H1 (cell line): ENCODE measurements at regions not wholly inside any gene's neighbourhood (a gene's known extent, or its start where the extent isn't known, plus 50 kb on each side); places are given as distances from the start of the nearest gene placed in this dataset.

Experiments used
- CTCF ChIA-PET: fragments of 300-600 bp; sonication (Branson Sonifier 250); formaldehyde crosslinking; loops from one replicate; lab custom pipeline; 2021; ENCODE audit not compliant: partially characterized antibody; lab: Charles Lee
- POLR2A ChIA-PET: fragments of 300-600 bp; sonication (Branson Sonifier 250); formaldehyde crosslinking; loops from one replicate; lab custom pipeline; 2021; ENCODE audit warnings: inconsistent platforms; ENCODE audit not compliant: partially characterized antibody; lab: Charles Lee
- DNase-seq, 2 experiments: peaks; one replicate each; pipeline versions ENCODE4 v3.0.0 to v3.0.0-alpha.2; 2010 to 2022; ENCODE audit warnings: low spot score in 2 of 2, low read depth in 1 of 2, mixed read lengths in 1 of 2
- FAIRE-seq: peaks from 2 replicates; lab custom pipeline; 2011; peaks lifted over from hg19 to GRCh38; lab: Jason Lieb, UNC
- H2AFZ ChIP-seq: 2 replicates; pipeline ENCODE4 v1.8.1; 2012; ENCODE audit warnings: low read length, inconsistent platforms
- H2AK5ac ChIP-seq: 2 replicates; pipeline ENCODE4 v1.6.1; 2013; ENCODE audit warnings: low read depth, low read length
- H2BK120ac ChIP-seq: replicated peaks from 2 replicates; pipeline ENCODE3; 2013; ENCODE audit warnings: low read depth, low read length, inconsistent platforms
- H2BK12ac ChIP-seq: 2 replicates; pipeline ENCODE4 v1.6.1; 2013; ENCODE audit warnings: low read depth, low read length
- H2BK15ac ChIP-seq: 2 replicates; pipeline ENCODE4 v1.6.1; 2013; ENCODE audit warnings: low read length
- H2BK20ac ChIP-seq: 2 replicates; pipeline ENCODE4 v1.6.1; 2013; ENCODE audit warnings: low read length
- H2BK5ac ChIP-seq: 2 replicates; pipeline ENCODE4 v1.6.1; 2013; ENCODE audit warnings: low read depth, low read length
- H3K14ac ChIP-seq: 2 replicates; pipeline ENCODE4 v1.6.1; 2013; ENCODE audit warnings: inconsistent platforms; ENCODE audit not compliant: insufficient read length
- H3K18ac ChIP-seq: 2 replicates; pipeline ENCODE4 v1.6.1; 2013; ENCODE audit warnings: low read length; ENCODE audit errors: extremely low read depth
- H3K23ac ChIP-seq: 2 replicates; pipeline ENCODE4 v1.6.1; 2013; ENCODE audit warnings: inconsistent platforms; ENCODE audit not compliant: insufficient read length
- H3K23me2 ChIP-seq: 2 replicates; pipeline ENCODE4 v1.6.1; 2013; ENCODE audit warnings: low read depth, low read length
- H3K27ac ChIP-seq: 2 replicates; pipeline ENCODE4 v1.6.1; 2011; ENCODE audit warnings: low read depth, low read length, inconsistent platforms
- H3K27me3 ChIP-seq, 4 experiments: replicated peaks in 1 of 4; 1 replicate in 1 of 4; 2 replicates in 3 of 4; pipeline versions ENCODE4 v1.6.1 to v1.8.1; 2011 to 2013; ENCODE audit warnings: low read length in 3 of 4, mild to moderate bottlenecking in 3 of 4, inconsistent platforms in 2 of 4, mixed read lengths in 2 of 4, moderate library complexity in 1 of 4; ENCODE audit not compliant: control insufficient read depth in 3 of 4, insufficient read depth in 3 of 4; ENCODE audit errors: extremely low read depth in 1 of 4
- H3K36me3 ChIP-seq, 4 experiments: 2 replicates each; pipeline versions ENCODE4 v1.6.1 to v1.8.1; 2011 to 2013; ENCODE audit warnings: mild to moderate bottlenecking in 4 of 4, low read length in 3 of 4, moderate library complexity in 2 of 4, control low read depth in 1 of 4, inconsistent platforms in 1 of 4; ENCODE audit not compliant: insufficient read depth in 4 of 4, control insufficient read depth in 2 of 4
- H3K4ac ChIP-seq: replicated peaks from 2 replicates; pipeline ENCODE3; 2013; ENCODE audit warnings: low read length, low read depth, mixed read lengths, inconsistent platforms; ENCODE audit not compliant: insufficient read length
- H3K4me1 ChIP-seq, 4 experiments: replicated peaks in 1 of 4; 1 replicate in 1 of 4; 2 replicates in 3 of 4; pipeline versions ENCODE4 v1.6.1 to v1.8.1; 2011 to 2013; ENCODE audit warnings: low read length in 3 of 4, inconsistent platforms in 2 of 4, mixed read lengths in 1 of 4; ENCODE audit not compliant: insufficient read depth in 4 of 4, control insufficient read depth in 3 of 4
- H3K4me2 ChIP-seq, 2 experiments: 2 replicates each; pipeline versions ENCODE4 v1.6.1 to v1.8.1; 2011 to 2013; ENCODE audit warnings: low read depth in 2 of 2, low read length in 2 of 2, control low read depth in 1 of 2, inconsistent platforms in 1 of 2, mild to moderate bottlenecking in 1 of 2; ENCODE audit not compliant: insufficient read depth in 1 of 2
- H3K4me3 ChIP-seq, 4 experiments: fragments of 200-600, 300-600 bp in 1 of 4; sonication (generic), shearing (Covaris generic), sonication (Bioruptor Twin) in 1 of 4; 2 replicates each; pipeline versions ENCODE4 v1.5.1 to v1.8.1; 2011 to 2016; ENCODE audit warnings: low read length in 4 of 4, low read depth in 3 of 4, control low read depth in 2 of 4, inconsistent platforms in 2 of 4, mild to moderate bottlenecking in 2 of 4, mixed read lengths in 1 of 4, moderate library complexity in 1 of 4; ENCODE audit not compliant: insufficient read depth in 2 of 4; ENCODE audit errors: extremely low read depth in 1 of 4
- H3K56ac ChIP-seq: replicated peaks from 2 replicates; pipeline ENCODE3; 2013; ENCODE audit warnings: low read depth, mild to moderate bottlenecking, mixed read lengths, low read length, inconsistent platforms; ENCODE audit not compliant: insufficient read length
- H3K79me1 ChIP-seq: 2 replicates; pipeline ENCODE4 v1.6.1; 2013; ENCODE audit warnings: low read depth, low read length, control low read depth
- H3K79me2 ChIP-seq, 2 experiments: 2 replicates each; pipeline versions ENCODE4 v1.6.1 to v1.8.1; 2012 to 2013; ENCODE audit warnings: low read length in 2 of 2, mild to moderate bottlenecking in 2 of 2, inconsistent platforms in 1 of 2; ENCODE audit not compliant: insufficient read depth in 2 of 2, control insufficient read depth in 1 of 2
- H3K9ac ChIP-seq, 4 experiments: replicated peaks in 1 of 4; 1 replicate in 1 of 4; 2 replicates in 3 of 4; pipeline versions ENCODE4 v1.6.1 to v1.8.1; 2011 to 2013; ENCODE audit warnings: low read depth in 3 of 4, low read length in 3 of 4, control low read depth in 2 of 4, mild to moderate bottlenecking in 2 of 4, moderate library complexity in 2 of 4, inconsistent platforms in 1 of 4; ENCODE audit errors: extremely low read depth in 1 of 4
- H3K9me3 ChIP-seq, 2 experiments: 2 replicates each; pipeline versions ENCODE4 v1.6.1 to v1.8.1; 2012 to 2013; ENCODE audit warnings: mild to moderate bottlenecking in 2 of 2, moderate library complexity in 2 of 2, control low read depth in 1 of 2, inconsistent platforms in 1 of 2, low read depth in 1 of 2, low read length in 1 of 2, mixed read lengths in 1 of 2; ENCODE audit not compliant: insufficient read depth in 2 of 2
- H4K20me1 ChIP-seq, 2 experiments: replicated peaks in 1 of 2; 2 replicates each; pipeline versions ENCODE3 to v1.8.1; 2011 to 2013; ENCODE audit warnings: inconsistent platforms in 2 of 2, low read length in 2 of 2, mild to moderate bottlenecking in 1 of 2; ENCODE audit not compliant: insufficient read depth in 2 of 2, control insufficient read depth in 1 of 2
- H4K5ac ChIP-seq: 2 replicates; pipeline ENCODE4 v1.6.1; 2013; ENCODE audit warnings: low read length, low read depth, mixed read lengths, inconsistent platforms; ENCODE audit not compliant: insufficient read length
- H4K8ac ChIP-seq: 2 replicates; pipeline ENCODE4 v1.8.0; 2013; ENCODE audit warnings: mild to moderate bottlenecking, moderate library complexity, low read length, inconsistent platforms; ENCODE audit not compliant: insufficient read depth; ENCODE audit errors: extremely low read depth
- H4K91ac ChIP-seq: replicated peaks from 2 replicates; pipeline ENCODE3; 2013; ENCODE audit warnings: low read length, mixed read lengths, inconsistent platforms; ENCODE audit not compliant: insufficient read length
- MAFK ChIP-seq: IDR thresholded peaks from 2 replicates; pipeline ENCODE4 v1.6.1; 2012; ENCODE audit warnings: low read depth, mild to moderate bottlenecking, improper control_type of control experiment, low read length
- PHF8 ChIP-seq: fragments of 200-600 bp; sonication (generic); conservative IDR thresholded peaks from 2 replicates; pipeline ENCODE4 v1.7.1; 2012; ENCODE audit warnings: low read depth, mild to moderate bottlenecking, inconsistent platforms, low read length, moderate library complexity
- WGBS, 2 experiments: shearing (Covaris generic) in 1 of 2; methylation state at CpG; one replicate each; pipeline versions ENCODE4 v1.1.6 to v1.1.7; 2013 to 2015; ENCODE audit warnings: low lambda C conversion rate in 2 of 2, mixed read lengths in 2 of 2, inconsistent platforms in 1 of 2, low coverage in 1 of 2, missing lambda C conversion rate in 1 of 2; ENCODE audit not compliant: insufficient replicate concordance in 2 of 2, insufficient coverage in 1 of 2, insufficient read length in 1 of 2; ENCODE audit errors: extremely low coverage in 1 of 2, missing lambda C conversion rate in 1 of 2; 5-methylcytosine and 5-hydroxymethylcytosine counted together

- no peaks in the 10 kb centered on the region for H3K23me2 ChIP-seq
- ChIA-PET POLR2A (no interaction called here), CTCF (interaction anchor here (2.0 kb wide), 1 partner anchor 19 kb away, joined by 7 read pairs; no protein-coding TSS in a partner anchor)
- no peak overlapping the region for H3K18ac ChIP-seq
- no peaks in the 10 kb centered on the region for H4K20me1 ChIP-seq
- H3K4ac ChIP-seq: no peak overlapping the region
- no peak overlapping the region for H2BK20ac ChIP-seq
- H2AFZ ChIP-seq: no peak overlapping the region
- no peak overlapping the region for H2BK15ac ChIP-seq
- no peak overlapping the region for H3K4me3 ChIP-seq
- H3K4me1 ChIP-seq: no peaks in the 10 kb centered on the region
- no peak overlapping the region for H2BK12ac ChIP-seq
- H3K27ac ChIP-seq: no peak overlapping the region
- H3K56ac ChIP-seq: no peak overlapping the region
- no peak overlapping the region for H2AK5ac ChIP-seq
- no peaks in the 10 kb centered on the region for H3K79me2 ChIP-seq
- no peaks in the 10 kb centered on the region for H3K36me3 ChIP-seq
- no peak overlapping the region for H3K14ac ChIP-seq
- H4K8ac ChIP-seq: no peak overlapping the region
- DNase-seq: no peak
- H4K91ac ChIP-seq: no peak overlapping the region
- H2BK5ac ChIP-seq: no peak overlapping the region
- 87% methylated on average over 3 of the region's 3 CpGs; no CpG with 5 or more reads in 1 of the 2 experiments for WGBS, 2 experiments
- no peak overlapping the region for H4K5ac ChIP-seq
- TF ChIP-seq PHF8 (no peak), MAFK (peak; percentile 78; the same call in 1 of the 2 replicates)
- FAIRE-seq: no peak
- H3K9me3 ChIP-seq: peaks cover 4 to 12% of the 10 kb centered on the region in 2 experiments; a peak in 2 of 4 replicates
- H3K27me3 ChIP-seq: no peaks in the 10 kb centered on the region
- no peaks in the 10 kb centered on the region for H3K79me1 ChIP-seq
- no peak overlapping the region for H3K23ac ChIP-seq
- H3K9ac ChIP-seq: no peak overlapping the region
- no peak overlapping the region for H2BK120ac ChIP-seq
- H3K4me2 ChIP-seq: no peak overlapping the region
Measured at GRCh38 chr18:27731211-27731610, 445.7 kb downstream of the CDH2 start.
